ENCODE measurements at regions not wholly inside any gene's neighbourhood (a gene's known extent, or its start where the extent isn't known, plus 50 kb on each side); places are given as distances from the start of the nearest gene placed in this dataset.

DNA sequence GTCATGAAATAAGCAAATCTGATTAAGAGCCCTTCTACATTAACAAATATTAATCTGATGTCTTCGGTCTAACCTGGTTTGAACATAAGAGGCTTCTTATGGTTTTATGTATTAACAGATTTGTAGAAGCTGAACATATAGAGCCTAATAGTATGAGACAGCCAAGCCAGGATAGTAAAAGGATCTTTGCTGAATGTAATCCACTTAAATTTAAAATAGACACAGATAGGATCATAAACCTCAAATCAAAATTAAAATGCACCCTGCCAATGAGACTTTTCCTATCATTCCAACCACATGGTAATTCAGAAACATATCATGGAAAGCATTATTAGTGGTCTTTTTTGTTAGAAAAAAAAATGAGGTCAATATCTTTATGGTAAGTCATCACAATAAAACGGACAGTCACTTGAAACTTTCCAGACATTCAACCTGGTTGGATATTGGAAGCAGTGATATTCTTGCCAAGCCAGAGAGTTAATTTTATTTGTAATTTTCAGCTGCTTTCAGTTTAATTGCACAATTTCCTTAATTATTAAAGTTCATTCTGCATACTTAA lies 606.9 kb upstream of the SALL1 start:
- ChIA-PET POLR2A (ENCODE audit: unreplicated experiment) (no interaction called here), CTCF (no interaction called here)
- no TSS peak for BruUV-seq (replicated peaks)
- Histone ChIP-seq H3K9me3 (ENCODE audit: insufficient read depth, low read depth) (no peaks in the 10 kb centered on the region), H3K79me2 (ENCODE audit: low read depth) (no peaks in the 10 kb centered on the region), H3K9me2 (ENCODE audit: insufficient read depth) (no peaks in the 10 kb centered on the region), H3K27me3 (ENCODE audit: insufficient read depth, low read depth) (peaks cover 70% of the 10 kb centered on the region), H3F3A (ENCODE audit: insufficient read depth, low read depth) (no peaks in the 10 kb centered on the region), H2AFZ (no peak overlapping the region), H3K36me3 (ENCODE audit: low read depth) (no peaks in the 10 kb centered on the region), H3K4me2 (no peak overlapping the region), H3K27ac (no peak overlapping the region), H4K20me1 (ENCODE audit: insufficient read depth) (no peaks in the 10 kb centered on the region), H3K4me1 (replicated peaks; ENCODE audit: insufficient read depth) (no peaks in the 10 kb centered on the region), H3K4me3 (no peak overlapping the region)
- intact Hi-C loops (cut with micrococcal nuclease; ENCODE audit: unreplicated experiment) = no loop called here
- no peak for DNase-seq
- no peak for TF ChIP-seq EZH2 (IDR thresholded peaks at IDR 0.05; ENCODE audit: low read depth)
- TF ChIP-seq, protein P1, sequence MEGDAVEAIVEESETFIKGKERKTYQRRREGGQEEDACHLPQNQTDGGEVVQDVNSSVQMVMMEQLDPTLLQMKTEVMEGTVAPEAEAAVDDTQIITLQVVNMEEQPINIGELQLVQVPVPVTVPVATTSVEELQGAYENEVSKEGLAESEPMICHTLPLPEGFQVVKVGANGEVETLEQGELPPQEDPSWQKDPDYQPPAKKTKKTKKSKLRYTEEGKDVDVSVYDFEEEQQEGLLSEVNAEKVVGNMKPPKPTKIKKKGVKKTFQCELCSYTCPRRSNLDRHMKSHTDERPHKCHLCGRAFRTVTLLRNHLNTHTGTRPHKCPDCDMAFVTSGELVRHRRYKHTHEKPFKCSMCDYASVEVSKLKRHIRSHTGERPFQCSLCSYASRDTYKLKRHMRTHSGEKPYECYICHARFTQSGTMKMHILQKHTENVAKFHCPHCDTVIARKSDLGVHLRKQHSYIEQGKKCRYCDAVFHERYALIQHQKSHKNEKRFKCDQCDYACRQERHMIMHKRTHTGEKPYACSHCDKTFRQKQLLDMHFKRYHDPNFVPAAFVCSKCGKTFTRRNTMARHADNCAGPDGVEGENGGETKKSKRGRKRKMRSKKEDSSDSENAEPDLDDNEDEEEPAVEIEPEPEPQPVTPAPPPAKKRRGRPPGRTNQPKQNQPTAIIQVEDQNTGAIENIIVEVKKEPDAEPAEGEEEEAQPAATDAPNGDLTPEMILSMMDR (conservative IDR thresholded peaks at IDR 0.05) = no peak

DNA sequence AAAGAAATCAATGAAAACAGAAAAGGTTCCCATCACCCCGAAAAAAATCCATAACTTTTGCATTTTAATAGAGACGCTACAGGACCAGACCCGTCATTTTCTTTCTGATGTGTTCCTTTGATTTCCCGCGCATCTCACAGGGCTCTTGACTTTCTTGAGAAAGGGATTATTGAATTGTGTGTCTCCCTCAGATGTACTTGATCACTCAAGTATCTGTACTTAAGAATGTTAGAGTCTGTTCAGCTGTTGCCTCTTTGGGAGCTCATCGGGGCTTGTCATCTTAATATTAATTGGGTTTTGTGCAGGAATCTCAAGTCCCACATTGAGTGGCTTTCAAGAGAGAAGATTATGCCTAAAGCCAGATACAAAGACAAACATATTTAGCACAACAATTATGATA lies 606.4 kb upstream of the SALL1 start:
- Histone ChIP-seq H3K9me2 (ENCODE audit: insufficient read depth) (no peaks in the 10 kb centered on the region), H3K4me3 (no peak overlapping the region), H2AFZ (no peak overlapping the region), H4K20me1 (ENCODE audit: insufficient read depth) (no peaks in the 10 kb centered on the region), H3K36me3 (ENCODE audit: low read depth) (no peaks in the 10 kb centered on the region), H3K27ac (no peak overlapping the region), H3K27me3 (ENCODE audit: insufficient read depth, low read depth) (peaks cover 68% of the 10 kb centered on the region), H3K9me3 (ENCODE audit: insufficient read depth, low read depth) (no peaks in the 10 kb centered on the region), H3F3A (ENCODE audit: insufficient read depth, low read depth) (no peaks in the 10 kb centered on the region), H3K4me1 (replicated peaks; ENCODE audit: insufficient read depth) (no peaks in the 10 kb centered on the region), H3K4me2 (no peak overlapping the region), H3K79me2 (ENCODE audit: low read depth) (no peaks in the 10 kb centered on the region)
- DNase-seq = no peak
- POLR2A ChIA-PET (ENCODE audit: unreplicated experiment) = interaction anchor here (0.7 kb wide), 1 partner anchor 318 kb away, joined by 4 read pairs; no protein-coding TSS in a partner anchor
- intact Hi-C loops (cut with micrococcal nuclease; ENCODE audit: unreplicated experiment) = no loop called here
- no TSS peak for BruUV-seq (replicated peaks)
- CTCF ChIA-PET = no interaction called here
- no peak for TF ChIP-seq EZH2 (IDR thresholded peaks at IDR 0.05; ENCODE audit: low read depth)
- TF ChIP-seq, protein P1 (conservative IDR thresholded peaks at IDR 0.05) = no peak

DNA sequence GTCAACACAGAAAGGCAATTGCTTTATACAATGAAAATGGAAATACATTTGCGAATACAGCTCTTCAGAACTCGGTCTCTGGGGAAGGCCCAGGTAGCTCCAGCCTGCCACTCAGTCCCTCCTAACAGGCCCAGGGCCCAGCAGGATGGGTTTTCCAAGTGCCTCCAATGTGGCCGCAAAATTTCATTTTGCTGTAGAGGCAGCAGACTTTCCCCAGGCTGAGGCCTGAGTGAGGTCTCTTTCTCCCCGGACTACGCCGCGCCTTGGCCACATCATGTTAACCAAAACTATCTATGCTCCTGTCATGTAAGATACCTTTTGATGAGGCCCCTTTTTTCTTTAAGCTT lies 606.0 kb upstream of the SALL1 start:
- CTCF ChIA-PET = no interaction called here
- H3K4me3 ChIP-seq = no peak overlapping the region
- no TSS peak for BruUV-seq (replicated peaks)
- intact Hi-C loops (cut with micrococcal nuclease; ENCODE audit: unreplicated experiment) = no loop called here
- no peaks in the 10 kb centered on the region for H3K79me2 ChIP-seq (ENCODE audit: low read depth)
- no peak overlapping the region for H3K4me2 ChIP-seq
- no peaks in the 10 kb centered on the region for H4K20me1 ChIP-seq (ENCODE audit: insufficient read depth)
- H3K9me2 ChIP-seq (ENCODE audit: insufficient read depth) = no peaks in the 10 kb centered on the region
- POLR2A ChIA-PET (ENCODE audit: unreplicated experiment) = interaction anchor here (0.7 kb wide), 1 partner anchor 318 kb away, joined by 4 read pairs; no protein-coding TSS in a partner anchor
- H3K27me3 ChIP-seq (ENCODE audit: insufficient read depth, low read depth) = peaks cover 68% of the 10 kb centered on the region
- H3K4me1 ChIP-seq (replicated peaks; ENCODE audit: insufficient read depth) = no peaks in the 10 kb centered on the region
- TF ChIP-seq, protein P1 (conservative IDR thresholded peaks at IDR 0.05) = no peak
- TF ChIP-seq EZH2 (IDR thresholded peaks at IDR 0.05; ENCODE audit: low read depth) = no peak
- no peak overlapping the region for H2AFZ ChIP-seq
- no peak overlapping the region for H3K27ac ChIP-seq
- no peaks in the 10 kb centered on the region for H3K36me3 ChIP-seq (ENCODE audit: low read depth)
- DNase-seq = no peak
- H3K9me3 ChIP-seq (ENCODE audit: insufficient read depth, low read depth) = no peaks in the 10 kb centered on the region
- H3F3A ChIP-seq (ENCODE audit: insufficient read depth, low read depth) = no peaks in the 10 kb centered on the region
